MM.1S (cell line): ENCODE measurements at regions not wholly inside any gene's neighbourhood (a gene's known extent, or its start where the extent isn't known, plus 50 kb on each side); places are given as distances from the start of the nearest gene placed in this dataset.

Experiments
- DNase-seq: peaks from one replicate; pipeline ENCODE4 v3.0.0-alpha.2; 2015
- H2AFZ ChIP-seq: fragments of 300-600 bp; sonication (generic); 2 replicates; pipeline ENCODE4 v1.6.0; 2016; ENCODE audit warnings: antibody characterized with exemption, low read length
- H3F3A ChIP-seq: fragments of 300-600 bp; sonication (generic); 2 replicates; pipeline ENCODE4 v1.6.1; 2016; ENCODE audit warnings: mild to moderate bottlenecking, antibody characterized with exemption, low read length, moderate library complexity, mixed read lengths; ENCODE audit not compliant: insufficient read depth
- H3K27ac ChIP-seq: fragments of 300-600 bp; sonication (generic); 2 replicates; pipeline ENCODE4 v1.5.1; 2016; ENCODE audit warnings: mild to moderate bottlenecking, low read length
- H3K27me3 ChIP-seq: fragments of 300-600 bp; sonication (generic); replicated peaks from 2 replicates; pipeline ENCODE4 v1.6.0; 2016; ENCODE audit warnings: low read length; ENCODE audit not compliant: insufficient read depth
- H3K36me3 ChIP-seq: fragments of 300-600 bp; sonication (generic); replicated peaks from 2 replicates; pipeline ENCODE4 v1.6.1; 2016; ENCODE audit warnings: mild to moderate bottlenecking, low read length, mixed read lengths; ENCODE audit not compliant: insufficient read depth
- H3K4me1 ChIP-seq: fragments of 300-600 bp; sonication (generic); 2 replicates; pipeline ENCODE4 v1.6.1; 2016; ENCODE audit warnings: low read length, mixed read lengths
- H3K4me2 ChIP-seq: fragments of 300-600 bp; sonication (generic); 2 replicates; pipeline ENCODE4 v1.6.0; 2016; ENCODE audit warnings: low read depth, low read length
- H3K4me3 ChIP-seq: fragments of 300-600 bp; sonication (generic); 2 replicates; pipeline ENCODE4 v1.5.1; 2016; ENCODE audit warnings: low read length, mixed read lengths
- H3K79me2 ChIP-seq: fragments of 300-600 bp; sonication (generic); 2 replicates; pipeline ENCODE4 v1.6.1; 2016; ENCODE audit warnings: mixed run types, low read length, mixed read lengths
- H3K9ac ChIP-seq: fragments of 300-600 bp; sonication (generic); 2 replicates; pipeline ENCODE4 v1.6.1; 2016; ENCODE audit warnings: low read length, mixed read lengths
- H3K9me2 ChIP-seq: fragments of 300-600 bp; sonication (generic); replicated peaks from 2 replicates; pipeline ENCODE4 v1.6.1; 2016; ENCODE audit warnings: mild to moderate bottlenecking, low read length, mixed read lengths; ENCODE audit not compliant: insufficient read depth
- H3K9me3 ChIP-seq: fragments of 300-600 bp; sonication (generic); replicated peaks from 2 replicates; pipeline ENCODE4 v1.6.1; 2016; ENCODE audit warnings: mild to moderate bottlenecking, low read length, mixed read lengths; ENCODE audit not compliant: insufficient read depth
- H4K20me1 ChIP-seq: fragments of 300-600 bp; sonication (generic); 2 replicates; pipeline ENCODE4 v1.6.1; 2016; ENCODE audit warnings: mild to moderate bottlenecking, low read length, moderate library complexity, mixed read lengths; ENCODE audit not compliant: insufficient read depth
- EZH2 ChIP-seq: fragments of 300-600 bp; sonication (generic); optimal IDR thresholded peaks from 2 replicates; pipeline ENCODE3; 2017; ENCODE audit warnings: low read depth, mild to moderate bottlenecking, antibody characterized with exemption, low read length, mixed read lengths
- EZH2phosphoT487 ChIP-seq: fragments of 300-600 bp; sonication (generic); IDR thresholded peaks from 2 replicates; pipeline ENCODE4 v1.6.1; 2018; ENCODE audit warnings: antibody characterized with exemption, low read length
- TF ChIP-seq, protein P1 (sequence below): fragments of 300-600 bp; sonication (generic); IDR thresholded peaks from 2 replicates; pipeline ENCODE4 v1.5.1; 2016; ENCODE audit warnings: antibody characterized with exemption, low read length, mixed read lengths

DNA sequence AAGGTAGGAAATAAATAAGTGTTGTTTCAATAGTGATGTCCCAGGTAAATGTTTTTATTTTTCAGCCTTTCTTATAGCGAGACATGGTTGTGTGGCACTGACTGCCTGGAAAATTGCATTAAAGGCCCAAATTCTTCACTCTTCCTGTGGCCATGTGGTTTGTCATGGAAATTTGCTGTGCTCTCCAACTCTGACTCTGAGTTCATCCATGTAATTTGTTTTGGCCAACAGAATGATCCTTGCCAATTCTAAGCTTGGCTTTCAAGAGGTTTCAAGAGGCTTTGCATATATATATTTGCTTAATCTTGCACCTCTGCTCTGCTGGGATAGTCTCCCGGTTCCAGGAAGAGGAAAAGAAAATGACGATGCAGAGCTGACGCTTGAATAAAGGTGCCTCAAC, 107.5 kb upstream of the ARHGEF26 start:
- no peak for TF ChIP-seq EZH2phosphoT487
- TF ChIP-seq, protein P1, sequence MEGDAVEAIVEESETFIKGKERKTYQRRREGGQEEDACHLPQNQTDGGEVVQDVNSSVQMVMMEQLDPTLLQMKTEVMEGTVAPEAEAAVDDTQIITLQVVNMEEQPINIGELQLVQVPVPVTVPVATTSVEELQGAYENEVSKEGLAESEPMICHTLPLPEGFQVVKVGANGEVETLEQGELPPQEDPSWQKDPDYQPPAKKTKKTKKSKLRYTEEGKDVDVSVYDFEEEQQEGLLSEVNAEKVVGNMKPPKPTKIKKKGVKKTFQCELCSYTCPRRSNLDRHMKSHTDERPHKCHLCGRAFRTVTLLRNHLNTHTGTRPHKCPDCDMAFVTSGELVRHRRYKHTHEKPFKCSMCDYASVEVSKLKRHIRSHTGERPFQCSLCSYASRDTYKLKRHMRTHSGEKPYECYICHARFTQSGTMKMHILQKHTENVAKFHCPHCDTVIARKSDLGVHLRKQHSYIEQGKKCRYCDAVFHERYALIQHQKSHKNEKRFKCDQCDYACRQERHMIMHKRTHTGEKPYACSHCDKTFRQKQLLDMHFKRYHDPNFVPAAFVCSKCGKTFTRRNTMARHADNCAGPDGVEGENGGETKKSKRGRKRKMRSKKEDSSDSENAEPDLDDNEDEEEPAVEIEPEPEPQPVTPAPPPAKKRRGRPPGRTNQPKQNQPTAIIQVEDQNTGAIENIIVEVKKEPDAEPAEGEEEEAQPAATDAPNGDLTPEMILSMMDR: no peak
- TF ChIP-seq EZH2: no peak
- Histone ChIP-seq H3K9me3 (no peaks in the 10 kb centered on the region), H3K4me3 (no peak overlapping the region), H3K9ac (no peak overlapping the region), H3K79me2 (no peaks in the 10 kb centered on the region), H3K4me2 (no peak overlapping the region), H3K27me3 (no peaks in the 10 kb centered on the region), H3K4me1 (no peaks in the 10 kb centered on the region), H4K20me1 (no peaks in the 10 kb centered on the region), H3F3A (no peaks in the 10 kb centered on the region), H3K27ac (no peak overlapping the region), H2AFZ (no peak overlapping the region), H3K36me3 (no peaks in the 10 kb centered on the region), H3K9me2 (no peaks in the 10 kb centered on the region)
- DNase-seq: no peak

DNA sequence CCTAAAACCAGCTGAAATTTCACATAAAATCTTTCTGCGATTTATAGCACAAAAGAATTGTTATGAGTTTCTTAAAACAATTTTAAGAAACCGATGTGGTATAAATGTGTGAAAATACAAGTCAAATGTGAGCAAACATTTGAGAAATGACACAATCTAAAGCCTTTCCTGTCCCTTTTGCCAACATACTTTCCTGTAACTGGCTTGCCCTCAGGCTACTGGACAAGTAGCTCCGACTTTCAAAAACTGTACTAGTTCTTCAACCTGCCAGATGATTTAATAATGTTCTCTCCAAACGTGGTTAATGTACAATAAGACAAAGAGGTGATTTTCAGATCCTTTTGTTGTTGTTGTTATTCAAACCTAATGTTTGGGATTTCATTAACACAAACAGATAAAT, 105.9 kb upstream of the ARHGEF26 start:
- no peaks in the 10 kb centered on the region for H4K20me1 ChIP-seq
- DNase-seq: no peak
- no peak overlapping the region; the same call in 1 of the 2 replicates for H2AFZ ChIP-seq
- H3K36me3 ChIP-seq: no peaks in the 10 kb centered on the region
- no peak overlapping the region for H3K9ac ChIP-seq
- H3K79me2 ChIP-seq: no peaks in the 10 kb centered on the region
- TF ChIP-seq, protein P1: no peak
- TF ChIP-seq EZH2phosphoT487: no peak
- TF ChIP-seq EZH2: no peak
- H3K27ac ChIP-seq: no peak overlapping the region
- H3K9me3 ChIP-seq: no peaks in the 10 kb centered on the region
- no peak overlapping the region for H3K4me3 ChIP-seq
- no peak overlapping the region for H3K4me2 ChIP-seq
- H3K27me3 ChIP-seq: no peaks in the 10 kb centered on the region
- no peaks in the 10 kb centered on the region for H3K9me2 ChIP-seq
- H3K4me1 ChIP-seq: no peaks in the 10 kb centered on the region
- no peaks in the 10 kb centered on the region for H3F3A ChIP-seq

DNA sequence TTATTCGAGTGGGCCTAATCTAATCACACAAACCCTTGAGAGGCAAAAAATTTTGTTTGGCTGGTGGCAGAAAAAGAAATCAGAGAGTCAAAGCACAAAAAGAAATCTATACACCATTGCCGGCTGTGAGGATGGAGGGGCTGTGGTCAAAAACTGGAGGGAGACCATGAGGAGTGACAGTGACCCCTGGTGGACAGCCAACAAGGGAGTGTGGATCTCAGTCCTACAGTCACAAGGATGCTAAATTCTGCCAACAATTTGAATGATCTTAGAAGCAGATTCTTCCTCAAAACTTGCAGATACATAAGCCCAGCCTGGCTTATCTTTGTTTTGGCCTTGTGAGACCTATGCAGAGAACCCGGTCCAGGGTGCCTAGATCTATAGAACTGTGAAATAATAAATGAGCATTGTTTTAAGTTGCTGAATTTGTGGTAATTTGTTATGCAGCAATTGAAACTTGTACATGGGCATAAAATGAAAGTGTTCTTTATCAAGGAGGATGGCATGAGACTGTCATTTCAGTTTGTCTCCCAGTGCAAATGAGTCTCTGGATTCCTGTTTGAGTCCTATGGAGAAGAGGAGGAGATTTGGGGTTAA, 103.0 kb upstream of the ARHGEF26 start:
- H3K9ac ChIP-seq: no peak overlapping the region
- no peaks in the 10 kb centered on the region for H3K27me3 ChIP-seq
- H2AFZ ChIP-seq: no peak overlapping the region
- H3K9me3 ChIP-seq: no peaks in the 10 kb centered on the region; the same call in 1 of the 2 replicates
- no peaks in the 10 kb centered on the region for H3K4me1 ChIP-seq
- no peaks in the 10 kb centered on the region for H3K36me3 ChIP-seq
- DNase-seq: peak; percentile 38
- no peak overlapping the region for H3K27ac ChIP-seq
- no peaks in the 10 kb centered on the region for H3K9me2 ChIP-seq
- no peaks in the 10 kb centered on the region for H3K79me2 ChIP-seq
- H3F3A ChIP-seq: no peaks in the 10 kb centered on the region
- no peak for TF ChIP-seq EZH2phosphoT487
- TF ChIP-seq, protein P1: peak; percentile 83
- H3K4me3 ChIP-seq: no peak overlapping the region
- no peak overlapping the region for H3K4me2 ChIP-seq
- no peaks in the 10 kb centered on the region for H4K20me1 ChIP-seq
